ENCODE measurements at regions not wholly inside any gene's neighbourhood (a gene's known extent, or its start where the extent isn't known, plus 50 kb on each side); places are given as distances from the start of the nearest gene placed in this dataset.

DNA sequence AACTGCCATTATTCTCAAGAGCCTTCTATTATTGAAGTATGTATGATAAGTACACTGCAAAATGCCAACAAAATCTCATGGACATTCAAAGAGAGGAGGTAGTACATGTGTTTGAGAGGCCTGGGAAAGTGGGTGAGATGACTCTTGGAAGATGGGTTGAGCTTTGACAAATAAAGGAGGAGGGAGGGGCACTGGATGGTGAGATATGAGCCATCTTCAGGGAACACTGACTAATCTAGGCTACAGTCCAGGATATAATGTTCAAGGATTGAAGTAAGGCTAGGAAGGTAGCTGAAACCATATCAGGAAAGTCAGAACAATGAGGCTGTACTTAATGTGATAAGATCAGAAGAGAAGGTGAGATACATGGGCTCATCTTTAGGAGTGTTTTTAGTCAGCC is 559.7 kb downstream of the ZEB2 start:
- no peaks in the 10 kb centered on the region for H3K4me1 ChIP-seq
- intact Hi-C loops (cut with DNase I) = no loop called here
- no peaks in the 10 kb centered on the region for H3K36me3 ChIP-seq
- H3K9me3 ChIP-seq = no peaks in the 10 kb centered on the region
- no peaks in the 10 kb centered on the region for H3K27me3 ChIP-seq
- H3K27ac ChIP-seq = no peak overlapping the region
- FAIRE-seq (no peak), ATAC-seq (peak in 2 of 4 donors; percentile 29 to 57), DNase-seq (no peak)
- no peak overlapping the region for H3K4me3 ChIP-seq
- TF ChIP-seq, protein P1, sequence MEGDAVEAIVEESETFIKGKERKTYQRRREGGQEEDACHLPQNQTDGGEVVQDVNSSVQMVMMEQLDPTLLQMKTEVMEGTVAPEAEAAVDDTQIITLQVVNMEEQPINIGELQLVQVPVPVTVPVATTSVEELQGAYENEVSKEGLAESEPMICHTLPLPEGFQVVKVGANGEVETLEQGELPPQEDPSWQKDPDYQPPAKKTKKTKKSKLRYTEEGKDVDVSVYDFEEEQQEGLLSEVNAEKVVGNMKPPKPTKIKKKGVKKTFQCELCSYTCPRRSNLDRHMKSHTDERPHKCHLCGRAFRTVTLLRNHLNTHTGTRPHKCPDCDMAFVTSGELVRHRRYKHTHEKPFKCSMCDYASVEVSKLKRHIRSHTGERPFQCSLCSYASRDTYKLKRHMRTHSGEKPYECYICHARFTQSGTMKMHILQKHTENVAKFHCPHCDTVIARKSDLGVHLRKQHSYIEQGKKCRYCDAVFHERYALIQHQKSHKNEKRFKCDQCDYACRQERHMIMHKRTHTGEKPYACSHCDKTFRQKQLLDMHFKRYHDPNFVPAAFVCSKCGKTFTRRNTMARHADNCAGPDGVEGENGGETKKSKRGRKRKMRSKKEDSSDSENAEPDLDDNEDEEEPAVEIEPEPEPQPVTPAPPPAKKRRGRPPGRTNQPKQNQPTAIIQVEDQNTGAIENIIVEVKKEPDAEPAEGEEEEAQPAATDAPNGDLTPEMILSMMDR (IDR thresholded peaks at IDR 0.05) = no peak

DNA sequence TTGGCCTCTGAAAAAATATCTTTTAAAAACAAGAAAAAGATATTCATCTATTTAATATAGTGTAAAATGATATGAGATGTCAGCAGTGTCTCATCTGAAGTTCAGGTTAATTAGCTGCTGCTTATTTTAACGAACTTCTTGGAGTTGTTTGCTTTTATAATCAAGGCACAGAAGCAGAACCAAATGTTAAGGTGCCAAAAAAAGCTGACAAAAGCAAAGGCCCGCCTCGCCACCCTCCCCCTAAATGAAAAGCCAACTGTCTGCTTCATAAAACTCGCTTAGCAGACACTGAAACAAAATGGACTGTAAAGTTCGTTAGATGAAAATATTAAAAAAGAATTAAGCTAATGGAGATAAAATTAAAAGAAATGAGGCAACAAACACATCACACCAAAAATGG is 562.6 kb downstream of the ZEB2 start:
- no peaks in the 10 kb centered on the region for H3K27me3 ChIP-seq
- H3K9me3 ChIP-seq = no peaks in the 10 kb centered on the region
- no peak overlapping the region for H3K4me3 ChIP-seq
- no peak overlapping the region for H3K27ac ChIP-seq
- TF ChIP-seq, protein P1 (IDR thresholded peaks at IDR 0.05) = no peak
- FAIRE-seq = no peak
- no peak for DNase-seq
- H3K36me3 ChIP-seq = no peaks in the 10 kb centered on the region
- peaks cover 0 to 3% (median 0%) of the 10 kb centered on the region in 3 donors for H3K4me1 ChIP-seq
- intact Hi-C loops (cut with DNase I) = no loop called here
- ATAC-seq = no peak
- WGBS, 2 donors = 83 to 84% methylated on average over 5 of the region's 5 CpGs

DNA sequence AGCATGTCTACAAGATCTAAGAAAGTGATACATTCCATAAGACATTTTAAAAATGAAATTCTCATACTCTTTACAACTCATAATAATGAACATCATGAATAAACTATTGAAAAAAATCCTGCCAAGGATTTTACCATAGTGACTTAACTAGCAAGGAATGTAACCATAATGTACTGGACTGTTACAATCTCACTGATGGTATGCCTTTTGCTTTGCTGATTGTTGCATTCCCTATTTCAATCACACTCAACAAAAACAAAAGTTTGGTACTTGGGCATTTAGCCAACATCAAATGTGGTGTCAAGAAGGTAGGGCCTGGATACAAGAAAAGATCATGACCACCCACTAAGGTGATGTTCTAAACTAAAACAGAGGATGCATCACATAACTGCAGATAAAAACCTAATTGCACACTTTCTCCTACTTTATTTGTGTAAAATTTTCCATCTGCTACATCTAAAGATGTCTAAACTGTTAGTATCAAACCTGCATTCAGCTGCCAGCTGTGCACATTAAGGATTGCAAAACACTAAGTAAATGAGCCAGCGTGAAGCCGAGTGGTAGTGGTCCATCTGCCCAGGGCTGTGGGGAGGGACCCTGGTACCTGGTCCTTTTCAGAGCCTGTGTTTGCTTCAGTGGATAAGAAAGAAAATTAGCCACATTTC is 564.4 kb downstream of the ZEB2 start:
- TF ChIP-seq, protein P1 (IDR thresholded peaks at IDR 0.05) = no peak
- Histone ChIP-seq H3K9me3 (no peaks in the 10 kb centered on the region), H3K4me1 (peaks cover 0 to 8% (median under 1%) of the 10 kb centered on the region in 3 donors), H3K4me3 (no peak overlapping the region), H3K27me3 (no peaks in the 10 kb centered on the region), H3K27ac (no peak overlapping the region), H3K36me3 (no peaks in the 10 kb centered on the region)
- ATAC-seq (peak in 1 of 4 donors; percentile 29), FAIRE-seq (no peak), DNase-seq (no peak)
- 68 to 70% methylated on average over 2 of the region's 2 CpGs for WGBS, 2 donors
- intact Hi-C loops (cut with DNase I) = no loop called here

DNA sequence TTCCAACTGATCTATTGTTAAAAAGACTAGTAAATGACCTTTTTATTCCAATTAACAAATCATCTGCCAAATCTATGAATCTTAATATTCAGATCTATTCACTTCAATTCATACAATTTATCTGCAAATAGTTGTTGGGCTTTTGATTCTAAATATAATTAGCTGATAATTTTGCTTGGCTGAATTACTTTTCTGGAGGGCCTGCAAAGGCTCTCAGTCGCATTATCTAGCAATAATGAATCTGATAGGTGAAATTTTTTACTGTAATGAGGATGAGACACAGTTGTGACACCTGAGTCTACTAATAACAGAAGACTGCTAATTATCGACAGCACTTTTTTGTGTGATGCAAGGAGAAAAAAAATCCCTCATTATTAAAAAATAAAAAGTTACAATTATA is 565.1 kb downstream of the ZEB2 start:
- Histone ChIP-seq H3K9me3 (no peaks in the 10 kb centered on the region), H3K36me3 (no peaks in the 10 kb centered on the region), H3K4me3 (no peak overlapping the region), H3K27ac (no peak overlapping the region), H3K4me1 (peaks cover 0 to 8% (median 3%) of the 10 kb centered on the region in 3 donors), H3K27me3 (no peaks in the 10 kb centered on the region)
- TF ChIP-seq, protein P1 (IDR thresholded peaks at IDR 0.05) = no peak
- 94 to 98% methylated on average over 2 of the region's 2 CpGs for WGBS, 2 donors
- no peak for DNase-seq
- ATAC-seq = no peak
- intact Hi-C loops (cut with DNase I) = no loop called here
- FAIRE-seq = no peak

DNA sequence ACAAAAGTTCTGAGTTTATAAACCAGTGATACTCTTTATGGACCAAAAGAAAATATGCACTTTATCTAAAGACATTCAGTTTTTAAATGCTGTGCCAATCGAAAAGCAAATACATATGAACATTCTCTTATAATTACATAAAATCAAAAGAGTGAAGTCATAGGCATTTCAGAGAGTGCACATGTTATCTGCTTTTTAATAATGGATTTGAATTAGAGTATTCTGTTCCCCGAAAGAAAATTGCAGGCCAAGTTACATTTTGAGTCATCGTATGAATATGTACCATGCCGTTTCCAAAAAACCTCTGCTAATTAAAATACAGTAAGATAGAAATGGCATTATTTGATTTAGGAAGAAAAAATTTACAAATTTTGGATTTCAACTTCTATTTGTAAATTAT is 565.7 kb downstream of the ZEB2 start:
- ATAC-seq (no peak), DNase-seq (no peak), FAIRE-seq (peak; percentile 17)
- H3K9me3 ChIP-seq = no peaks in the 10 kb centered on the region
- no peaks in the 10 kb centered on the region for H3K27me3 ChIP-seq
- peaks cover 0 to 8% (median 3%) of the 10 kb centered on the region in 3 donors for H3K4me1 ChIP-seq
- H3K4me3 ChIP-seq = no peak overlapping the region
- intact Hi-C loops (cut with DNase I) = no loop called here
- 84 to 89% methylated on average over 4 of the region's 4 CpGs for WGBS, 2 donors
- TF ChIP-seq, protein P1 (IDR thresholded peaks at IDR 0.05) = no peak
- H3K27ac ChIP-seq = no peak overlapping the region
- no peaks in the 10 kb centered on the region for H3K36me3 ChIP-seq

All from pancreas (tissue), 10 donors.